ENCODE measurements at regions not wholly inside any gene's neighbourhood (a gene's known extent, or its start where the extent isn't known, plus 50 kb on each side); places are given as distances from the start of the nearest gene placed in this dataset.

GRCh38 chr10:17518338-17518737, 63.9 kb upstream of the ST8SIA6 start:
- no peak for TF ChIP-seq CTCF (IDR thresholded peaks at IDR 0.05)
- no peak for TF ChIP-seq POLR2A (IDR thresholded peaks at IDR 0.05)
